Left hindlimb (tissue), 1 donor: ENCODE measurements at regions not wholly inside any gene's neighbourhood (a gene's known extent, or its start where the extent isn't known, plus 50 kb on each side); places are given as distances from the start of the nearest gene placed in this dataset.
A peak's percentile ranks its signal among the peaks of the same experiment; 100 is the strongest.

Experiments used
- DNase-seq: peaks from one replicate; pipeline ENCODE4 v3.0.0-alpha.2; 2018

GRCh38 chr16:7090628-7091115 lies 242.0 kb upstream of the RBFOX1 start:
- no peak for DNase-seq

GRCh38 chr16:7089751-7090150 lies 242.9 kb upstream of the RBFOX1 start:
- DNase-seq, result no peak

GRCh38 chr16:7088711-7089110 lies 243.9 kb upstream of the RBFOX1 start:
- no peak for DNase-seq

- DNase-seq, result peak; percentile 83
Observed at GRCh38 chr16:7086822-7087616, 245.6 kb upstream of the RBFOX1 start.

- DNase-seq, result no peak
Observed at GRCh38 chr16:7085776-7086175, 246.9 kb upstream of the RBFOX1 start.

GRCh38 chr16:7083096-7083495 lies 249.5 kb upstream of the RBFOX1 start:
- no peak for DNase-seq

GRCh38 chr16:7077636-7078035 lies 255.0 kb upstream of the RBFOX1 start:
- no peak for DNase-seq

- DNase-seq, result no peak
Observed at GRCh38 chr16:7074715-7075114, 257.9 kb upstream of the RBFOX1 start.

GRCh38 chr16:7057458-7057857 lies 275.2 kb upstream of the RBFOX1 start:
- DNase-seq, result no peak

- no peak for DNase-seq
Observed at GRCh38 chr16:7055443-7055842, 277.2 kb upstream of the RBFOX1 start.

- DNase-seq, result no peak
Observed at GRCh38 chr16:7051591-7052349, 280.9 kb upstream of the RBFOX1 start.

GRCh38 chr16:7044331-7044730 lies 288.3 kb upstream of the RBFOX1 start:
- DNase-seq, result no peak

GRCh38 chr16:7038475-7038874 lies 294.2 kb upstream of the RBFOX1 start:
- DNase-seq, result no peak

GRCh38 chr16:7037495-7037894 lies 295.1 kb upstream of the RBFOX1 start:
- no peak for DNase-seq

- no peak for DNase-seq
Observed at GRCh38 chr16:7031031-7031430, 301.6 kb upstream of the RBFOX1 start.

GRCh38 chr16:7027401-7027800 lies 305.2 kb upstream of the RBFOX1 start:
- DNase-seq, result no peak

- no peak for DNase-seq
Observed at GRCh38 chr16:7026639-7027038, 306.0 kb upstream of the RBFOX1 start.

GRCh38 chr16:7025616-7026190 lies 306.9 kb upstream of the RBFOX1 start:
- peak; percentile 69 for DNase-seq

GRCh38 chr16:7021653-7022275 lies 310.9 kb upstream of the RBFOX1 start:
- DNase-seq, result no peak

- no peak for DNase-seq
Observed at GRCh38 chr16:7017006-7017662, 315.5 kb upstream of the RBFOX1 start.

- DNase-seq, result no peak
Observed at GRCh38 chr16:7014756-7015155, 317.9 kb upstream of the RBFOX1 start.

GRCh38 chr16:7013990-7014389 lies 318.7 kb upstream of the RBFOX1 start:
- DNase-seq, result no peak

GRCh38 chr16:7004266-7004665 lies 328.4 kb upstream of the RBFOX1 start:
- DNase-seq, result no peak
